Middle frontal gyrus (tissue), 1 donor: ENCODE measurements at regions not wholly inside any gene's neighbourhood (a gene's known extent, or its start where the extent isn't known, plus 50 kb on each side); places are given as distances from the start of the nearest gene placed in this dataset.

Source experiments
- DNase-seq: peaks from one replicate; pipeline ENCODE4 v3.0.0-alpha.2; 2015; ENCODE audit warnings: low spot score; ENCODE audit errors: extremely low spot score

DNA sequence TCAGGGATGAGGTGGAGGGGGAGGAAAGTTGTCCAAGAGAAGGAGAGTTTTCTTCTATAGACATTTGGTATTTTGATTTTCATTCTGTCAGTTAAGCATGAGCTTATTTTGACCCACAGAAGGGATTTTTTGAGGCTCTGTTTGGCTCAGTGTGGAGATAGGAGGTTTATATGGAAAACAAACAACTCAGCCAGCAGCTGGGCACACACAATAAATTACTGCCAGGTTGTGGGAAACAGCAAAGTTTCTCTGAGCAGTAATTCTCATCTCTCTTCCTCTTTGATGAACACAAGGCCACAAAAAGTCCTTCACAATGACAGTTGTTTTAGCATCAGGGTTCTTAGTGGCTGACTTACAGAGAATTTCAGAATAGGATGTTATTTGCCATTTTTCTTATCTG is 486.1 kb downstream of the KDM4C start:
- no peak for DNase-seq

DNA sequence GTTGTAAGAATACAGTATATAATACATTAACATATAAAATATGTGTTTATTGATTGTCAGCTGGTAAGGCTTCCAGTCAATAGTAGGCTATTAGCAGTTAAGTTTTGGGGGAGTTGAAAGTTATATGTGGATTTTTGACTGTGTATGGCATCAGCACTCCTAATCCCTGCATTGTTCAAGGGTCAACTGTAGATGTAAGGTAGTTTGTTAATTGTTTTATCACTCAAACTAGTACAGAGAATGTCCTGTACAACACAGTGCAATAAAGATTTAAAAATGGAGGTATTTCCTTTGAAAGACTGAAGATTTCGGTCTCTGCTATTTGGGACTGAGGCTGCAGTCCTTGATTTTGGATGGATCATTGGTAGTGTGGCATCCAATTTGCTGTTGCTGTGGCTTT is 484.4 kb downstream of the KDM4C start:
- no peak for DNase-seq

DNA sequence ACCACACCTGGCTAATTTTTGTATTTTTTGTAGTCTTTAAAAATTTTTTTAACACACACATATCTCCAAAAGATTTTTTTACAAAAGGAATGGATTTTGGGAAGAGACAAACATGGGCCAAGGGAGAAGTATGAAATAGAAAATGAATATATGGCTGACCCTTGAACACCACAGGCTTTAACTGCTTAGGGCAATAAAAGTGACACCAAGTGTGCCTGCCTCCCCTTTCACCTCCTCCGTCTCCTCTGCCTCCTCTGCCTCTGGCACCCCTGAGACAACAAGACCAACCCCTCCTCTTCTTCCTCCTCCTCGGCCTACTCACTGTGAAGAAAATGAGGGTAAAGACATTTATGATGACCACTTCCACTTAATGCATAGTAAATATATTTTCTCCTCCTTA is 483.9 kb downstream of the KDM4C start:
- no peak for DNase-seq

DNA sequence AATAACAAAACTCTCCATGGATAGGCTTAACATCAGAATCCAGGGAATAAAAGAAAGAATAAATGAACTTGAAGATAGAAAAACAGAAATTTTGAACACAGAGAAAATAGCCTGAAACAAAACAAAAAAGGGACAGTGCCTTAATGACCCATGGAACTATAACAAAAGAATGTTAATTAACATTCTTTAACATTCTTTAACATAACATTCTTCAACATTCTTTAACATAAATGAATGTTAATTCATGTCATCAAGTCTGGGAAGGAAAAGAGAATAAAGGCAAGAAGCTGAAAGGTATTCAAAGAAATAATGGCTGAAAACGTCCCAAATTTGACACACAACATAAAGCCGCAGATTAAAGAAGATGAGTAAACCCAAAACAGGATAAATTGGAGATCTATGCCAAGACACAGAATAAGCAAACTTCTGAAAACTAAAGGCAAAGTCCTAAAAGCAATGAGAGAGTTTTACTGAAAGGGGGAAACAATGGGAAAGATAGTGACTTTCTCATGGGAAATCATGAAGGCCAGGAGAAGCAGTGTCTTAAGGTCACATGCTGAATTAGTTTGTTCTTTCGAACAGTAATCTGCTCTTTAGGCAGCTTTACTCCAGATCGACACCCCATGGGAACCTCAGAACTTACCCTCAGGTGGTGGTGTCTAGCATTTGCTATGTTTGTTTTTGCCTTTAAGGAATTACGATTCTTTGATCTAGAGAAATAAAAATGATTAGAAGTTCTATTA is 483.0 kb downstream of the KDM4C start:
- DNase-seq: no peak

DNA sequence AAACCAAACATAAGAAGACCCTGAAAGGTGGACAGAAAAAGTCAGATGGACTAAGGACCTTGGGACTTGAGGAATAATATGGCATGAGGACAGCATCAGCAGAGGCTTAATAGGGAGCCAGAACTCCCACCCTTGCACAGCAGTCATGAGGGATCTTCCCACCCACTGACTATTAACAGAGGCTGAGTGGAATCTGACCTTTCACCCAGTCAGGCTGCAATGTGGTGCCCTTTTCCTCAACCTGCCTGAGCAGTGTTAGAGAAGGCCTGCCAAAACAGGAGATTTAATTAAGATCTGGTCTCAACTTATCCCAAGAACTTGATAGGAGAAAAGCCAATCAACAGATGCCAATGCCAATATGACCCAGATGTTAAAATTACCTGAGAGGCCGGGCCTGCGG is 481.9 kb downstream of the KDM4C start:
- no peak for DNase-seq

DNA sequence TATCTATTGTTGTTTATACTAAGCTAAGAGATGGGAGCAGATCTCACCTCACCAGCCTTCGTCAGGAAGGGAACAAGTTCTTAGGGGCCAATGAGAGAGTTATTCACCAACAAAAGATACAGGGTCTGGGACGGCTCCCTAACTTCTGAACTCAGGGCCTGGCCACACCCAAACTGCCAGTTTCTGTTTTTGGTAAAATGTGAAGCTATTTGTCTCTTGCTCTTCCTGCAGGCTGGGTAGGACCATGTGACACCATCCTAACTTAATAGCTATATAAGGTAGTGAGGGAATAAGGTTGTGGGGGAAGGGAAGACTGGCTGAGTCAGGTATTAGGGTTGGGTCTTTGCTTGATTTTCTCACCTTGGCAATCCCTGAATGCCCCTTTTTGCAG is 480.5 kb downstream of the KDM4C start:
- DNase-seq: no peak

DNA sequence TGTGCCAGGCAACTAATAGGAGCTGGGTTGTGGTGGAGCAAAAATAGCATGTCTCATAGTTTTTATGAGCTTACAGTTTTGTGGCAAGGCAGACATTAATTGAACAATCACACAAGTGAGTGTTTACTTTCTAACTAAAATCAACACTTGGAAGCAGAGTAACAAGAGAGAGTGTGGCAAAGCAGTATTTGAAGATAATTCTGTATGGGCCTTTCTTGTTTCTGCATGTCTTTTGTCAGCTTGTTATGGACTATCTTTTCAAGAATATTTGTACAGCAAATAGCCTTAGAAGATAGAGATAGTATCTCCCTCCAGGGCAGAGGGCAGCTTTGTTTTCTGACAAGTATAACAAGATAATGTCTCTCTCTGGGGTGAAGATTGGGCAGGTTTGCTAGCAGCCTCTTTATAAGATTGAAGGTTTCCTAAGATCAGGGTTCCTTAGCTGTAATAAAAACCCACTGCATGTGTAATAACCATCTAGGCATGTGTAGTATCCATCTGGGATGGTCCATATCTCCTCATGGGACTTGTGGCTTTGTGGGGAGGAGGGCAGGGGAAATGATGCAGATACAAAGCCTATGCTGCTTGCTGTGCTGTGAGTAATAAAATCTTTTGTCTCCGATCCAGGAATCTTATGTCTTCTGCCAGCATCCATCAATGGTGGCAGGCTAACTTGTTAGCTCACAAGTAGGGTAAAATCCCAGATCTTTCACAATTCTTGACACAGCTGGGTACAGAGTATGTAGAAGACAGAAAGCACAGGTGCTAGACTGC is 479.9 kb downstream of the KDM4C start:
- DNase-seq: no peak

DNA sequence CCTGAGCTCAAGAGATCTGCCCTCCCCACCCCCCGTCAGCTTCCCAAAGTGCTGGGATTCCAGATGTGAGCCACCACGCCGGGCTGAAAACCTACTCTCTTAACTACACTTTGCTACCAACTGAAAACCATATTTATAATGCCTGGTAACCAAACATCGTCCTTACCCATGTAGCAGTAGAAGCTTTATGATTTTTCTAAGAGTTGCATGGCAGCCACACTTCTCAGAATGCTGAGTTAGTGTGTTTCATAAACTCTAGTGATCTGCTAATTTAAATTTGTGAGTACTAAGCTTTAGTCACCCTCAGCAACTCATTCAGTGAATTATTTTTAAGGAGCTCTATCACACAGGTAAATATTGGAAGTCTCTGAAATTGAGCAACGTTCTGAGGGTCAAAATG is 478.4 kb downstream of the KDM4C start:
- no peak for DNase-seq

DNA sequence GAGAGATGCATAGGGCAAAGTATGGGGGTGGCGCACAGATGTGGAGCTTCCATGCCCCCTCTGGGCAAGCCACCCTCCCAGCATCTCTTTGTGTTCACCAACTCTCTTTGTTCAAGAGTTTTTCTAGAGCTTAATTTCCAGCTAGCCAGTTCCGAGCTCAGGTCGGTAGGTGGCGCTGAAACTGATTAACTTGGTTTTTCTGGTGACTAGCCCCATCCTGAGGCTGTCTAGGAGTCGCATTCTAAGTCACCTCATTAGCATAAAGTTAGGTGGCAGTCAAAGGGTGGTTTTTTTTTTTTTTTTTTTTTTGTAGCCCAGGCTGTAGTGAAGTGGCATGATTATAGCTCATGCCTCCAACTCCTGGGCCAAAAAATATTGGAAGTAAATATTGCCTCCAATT is 476.4 kb downstream of the KDM4C start:
- no peak for DNase-seq

DNA sequence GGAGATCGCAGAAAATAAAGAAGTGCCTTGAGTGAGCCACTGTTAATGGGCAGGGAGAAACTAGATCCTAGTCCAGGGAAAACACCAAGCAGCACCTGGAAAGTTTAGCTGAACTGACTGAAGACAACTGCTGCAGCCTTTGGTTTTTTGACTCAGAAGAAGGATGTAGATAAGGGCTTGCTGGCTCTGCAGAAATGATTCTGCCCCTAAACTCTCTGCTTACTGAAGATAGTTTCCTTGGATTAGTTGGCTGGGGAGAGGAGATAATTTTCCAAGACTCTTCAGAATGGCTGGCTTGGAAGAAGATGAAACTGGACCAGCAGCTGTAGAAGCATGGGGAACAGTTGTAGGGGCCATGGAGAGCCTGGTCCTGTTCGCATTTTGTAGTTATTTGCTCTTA is 471.8 kb downstream of the KDM4C start:
- no peak for DNase-seq

DNA sequence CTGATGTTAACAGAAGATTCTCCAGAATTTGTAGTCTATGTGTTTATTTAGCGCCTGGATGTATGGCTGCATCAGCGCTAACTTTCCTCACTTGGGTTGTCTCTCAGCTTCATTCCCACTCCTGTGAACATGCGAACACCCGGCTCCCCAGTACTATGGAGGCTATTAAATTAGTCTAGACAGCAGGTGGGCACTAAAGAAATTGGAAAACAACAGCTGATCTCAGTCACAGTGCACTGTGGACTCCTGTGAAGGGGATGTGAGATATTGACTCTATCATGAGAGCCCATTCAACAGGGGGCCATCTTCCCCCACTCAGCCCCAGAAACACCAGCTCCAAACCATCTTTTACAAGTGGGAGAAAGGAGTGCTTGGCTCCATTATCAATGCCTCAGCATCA is 471.0 kb downstream of the KDM4C start:
- no peak for DNase-seq

DNA sequence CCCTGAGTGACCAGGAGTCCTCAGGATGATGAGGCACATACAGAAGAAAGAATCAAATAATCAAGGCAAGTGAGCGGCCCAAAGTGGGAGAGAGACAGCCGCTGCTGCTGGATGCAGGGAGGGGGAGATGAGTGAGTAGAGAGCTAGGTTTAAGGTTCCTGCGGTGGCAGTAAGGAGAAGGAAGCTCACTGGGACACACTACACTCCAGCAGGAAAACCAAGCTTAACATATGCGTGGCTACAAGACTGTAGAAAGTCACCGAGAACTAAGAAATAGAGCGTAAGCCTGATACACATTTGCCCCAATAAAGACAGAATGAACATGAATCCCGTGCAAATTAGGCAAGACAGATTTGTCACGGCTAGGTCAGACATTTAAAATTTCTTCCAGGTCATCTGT is 470.2 kb downstream of the KDM4C start:
- no peak for DNase-seq

DNA sequence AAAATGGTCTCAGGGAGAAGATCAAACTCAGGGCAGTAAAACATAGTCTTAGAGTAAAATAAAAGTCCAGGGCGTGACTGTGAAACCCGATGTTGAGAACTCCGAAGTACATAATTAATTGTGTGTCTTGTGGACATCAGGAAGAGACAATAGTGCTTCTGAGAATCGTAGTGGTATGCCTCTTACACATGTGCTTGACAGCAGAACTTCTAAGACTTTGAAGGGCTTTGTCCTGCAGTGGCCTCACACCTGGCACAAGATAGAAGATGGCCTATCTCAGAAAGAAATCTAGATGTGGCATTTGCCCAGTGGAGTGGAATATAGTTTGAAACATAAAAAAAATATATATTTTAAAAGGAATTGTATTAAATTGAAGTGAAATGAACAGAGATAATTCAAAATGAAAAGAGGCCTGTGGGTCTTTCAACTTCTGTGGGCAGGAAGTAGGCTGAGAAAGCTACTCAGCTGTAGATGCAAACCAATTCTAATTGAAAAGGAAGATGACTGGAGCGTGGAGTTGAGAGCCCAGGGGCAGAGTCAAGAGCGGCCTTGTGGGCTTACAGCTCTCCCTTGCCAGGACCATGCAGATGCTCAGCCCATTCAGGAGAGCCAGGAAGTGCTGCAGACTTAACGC is 468.4 kb downstream of the KDM4C start:
- DNase-seq: no peak
